ENCODE measurements at regions not wholly inside any gene's neighbourhood (a gene's known extent, or its start where the extent isn't known, plus 50 kb on each side); places are given as distances from the start of the nearest gene placed in this dataset.

DNA sequence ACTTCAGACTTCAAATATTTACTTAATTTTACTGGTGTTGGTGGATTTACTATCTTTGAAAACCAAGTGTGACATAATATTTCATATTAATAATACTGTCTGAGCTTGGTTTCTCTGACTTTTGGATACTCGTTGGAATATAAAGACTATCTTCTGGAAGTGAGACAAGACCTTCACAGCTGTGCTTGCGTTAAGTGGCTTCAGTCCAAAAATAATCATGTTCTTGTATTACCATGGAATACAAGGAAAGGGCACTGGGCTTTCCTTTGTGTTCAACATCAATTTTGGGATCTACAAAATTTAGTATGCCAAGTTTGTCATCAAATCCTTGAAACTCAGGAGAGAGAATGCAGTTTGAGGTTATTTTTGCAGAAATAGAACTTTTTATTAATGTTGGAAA is 712.4 kb upstream of the LCORL start:
- 88% methylated on average over 2 of the region's 2 CpGs for WGBS

DNA sequence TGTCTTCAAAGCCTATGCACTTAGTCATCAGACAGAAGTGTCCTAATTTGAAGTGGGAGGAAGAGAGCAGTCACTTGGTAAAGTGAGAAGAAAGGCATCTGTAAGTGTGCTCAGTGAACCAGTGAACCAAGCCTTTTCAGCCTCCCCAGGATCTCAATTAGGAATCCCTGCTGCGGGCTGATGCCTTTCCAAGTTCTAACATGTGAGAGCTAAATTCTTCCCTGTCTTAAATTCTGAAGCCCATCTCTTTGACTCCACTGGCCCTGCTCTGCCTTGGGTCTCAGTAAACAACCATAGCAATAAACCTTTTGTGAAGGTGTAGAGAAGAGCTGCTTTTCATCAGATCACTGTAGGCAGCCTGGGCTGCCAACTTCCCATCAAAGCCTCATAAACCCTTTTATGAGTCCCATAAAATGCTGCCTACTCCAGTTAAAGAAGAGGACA is 701.2 kb upstream of the LCORL start:
- Histone ChIP-seq H3K27ac (ENCODE audit: low read length, poor library complexity, severe bottlenecking) (no peak overlapping the region), H3K14ac (ENCODE audit: low read length in 2 of 2) (no peak overlapping the region), H3K4ac (ENCODE audit: low read depth in 1 of 2, low read length in 2 of 2) (no peak overlapping the region), H3K4me3 (ENCODE audit: insufficient read depth in 1 of 2, low read depth in 1 of 2, low read length in 2 of 2) (no peak overlapping the region), H2BK15ac (ENCODE audit: low read depth, poor library complexity, severe bottlenecking) (no peak overlapping the region), H4K91ac (ENCODE audit: low read length) (no peak overlapping the region), H2BK5ac (ENCODE audit: low read depth, low read length, poor library complexity, severe bottlenecking) (no peak overlapping the region), H3K9me3 (ENCODE audit: control insufficient read depth, low read length) (peaks cover 4% of the 10 kb centered on the region), H3K4me2 (ENCODE audit: low read length, poor library complexity, severe bottlenecking) (no peak overlapping the region), H3K18ac (ENCODE audit: low read depth in 1 of 2, low read length in 2 of 2) (no peak overlapping the region), H4K8ac (ENCODE audit: low read length) (no peak overlapping the region), H3K36me3 (ENCODE audit: control insufficient read depth in 1 of 2, insufficient read depth in 2 of 2, low read depth in 1 of 2, low read length in 2 of 2) (no peaks in the 10 kb centered on the region), H2BK12ac (ENCODE audit: low read length in 2 of 2) (no peak overlapping the region), H3K4me1 (ENCODE audit: control insufficient read depth, insufficient read depth, low read depth, low read length) (no peaks in the 10 kb centered on the region), H3K23ac (ENCODE audit: low read length in 2 of 2) (no peak overlapping the region), H2AFZ (ENCODE audit: low read depth, low read length) (no peak overlapping the region), H2BK120ac (ENCODE audit: low read depth, low read length) (no peak overlapping the region), H3K79me1 (replicated peaks; ENCODE audit: low read length, poor library complexity, severe bottlenecking) (no peaks in the 10 kb centered on the region), H3K27me3 (ENCODE audit: control insufficient read depth in 1 of 2, insufficient read depth in 1 of 2, low read length in 2 of 2) (no peaks in the 10 kb centered on the region), H2AK5ac (ENCODE audit: low read length, severe bottlenecking) (no peak overlapping the region), H3K9ac (ENCODE audit: low read length) (no peak overlapping the region)
- WGBS, result 0% methylated on average over 1 of the region's 1 CpG
- no peak for DNase-seq

More for the DNA sequence above, 712.4 kb upstream of the LCORL start:
- no peaks in the 10 kb centered on the region for H3K27me3 ChIP-seq (ENCODE audit: control insufficient read depth in 1 of 2, insufficient read depth in 1 of 2, low read length in 2 of 2)
- no peak overlapping the region for H2BK12ac ChIP-seq (ENCODE audit: low read length in 2 of 2)
- DNase-seq, result no peak
- H4K91ac ChIP-seq (ENCODE audit: low read length), result no peak overlapping the region
- H3K14ac ChIP-seq (ENCODE audit: low read length in 2 of 2), result no peak overlapping the region
- H4K8ac ChIP-seq (ENCODE audit: low read length), result no peak overlapping the region
- no peak overlapping the region for H2AFZ ChIP-seq (ENCODE audit: low read depth, low read length)
- no peaks in the 10 kb centered on the region for H3K9me3 ChIP-seq (ENCODE audit: control insufficient read depth, low read length)
- H2BK5ac ChIP-seq (ENCODE audit: low read depth, low read length, poor library complexity, severe bottlenecking), result no peak overlapping the region
- H3K9ac ChIP-seq (ENCODE audit: low read length), result no peak overlapping the region
- no peak overlapping the region for H3K27ac ChIP-seq (ENCODE audit: low read length, poor library complexity, severe bottlenecking)
- H3K18ac ChIP-seq (ENCODE audit: low read depth in 1 of 2, low read length in 2 of 2), result no peak overlapping the region
- H3K4me2 ChIP-seq (ENCODE audit: low read length, poor library complexity, severe bottlenecking), result no peak overlapping the region
- no peak overlapping the region for H2BK15ac ChIP-seq (ENCODE audit: low read depth, poor library complexity, severe bottlenecking)
- H2BK120ac ChIP-seq (ENCODE audit: low read depth, low read length), result no peak overlapping the region
- no peak overlapping the region for H3K4ac ChIP-seq (ENCODE audit: low read depth in 1 of 2, low read length in 2 of 2)
- no peak overlapping the region for H2AK5ac ChIP-seq (ENCODE audit: low read length, severe bottlenecking)
- H3K4me3 ChIP-seq (ENCODE audit: insufficient read depth in 1 of 2, low read depth in 1 of 2, low read length in 2 of 2), result no peak overlapping the region
- H3K4me1 ChIP-seq (ENCODE audit: control insufficient read depth, insufficient read depth, low read depth, low read length), result no peaks in the 10 kb centered on the region
- H3K23ac ChIP-seq (ENCODE audit: low read length in 2 of 2), result no peak overlapping the region
- no peaks in the 10 kb centered on the region for H3K79me1 ChIP-seq (replicated peaks; ENCODE audit: low read length, poor library complexity, severe bottlenecking)
- no peaks in the 10 kb centered on the region for H3K36me3 ChIP-seq (ENCODE audit: control insufficient read depth in 1 of 2, insufficient read depth in 2 of 2, low read depth in 1 of 2, low read length in 2 of 2)

GRCh38 chr4:18698119-18698883 is 676.7 kb upstream of the LCORL start:
- Histone ChIP-seq H3K79me1 (replicated peaks; ENCODE audit: low read length, poor library complexity, severe bottlenecking) (no peaks in the 10 kb centered on the region), H4K8ac (ENCODE audit: low read length) (no peak overlapping the region), H3K9ac (ENCODE audit: low read length) (no peak overlapping the region), H3K27me3 (ENCODE audit: control insufficient read depth in 1 of 2, insufficient read depth in 1 of 2, low read length in 2 of 2) (no peaks in the 10 kb centered on the region), H3K27ac (ENCODE audit: low read length, poor library complexity, severe bottlenecking) (no peak overlapping the region), H3K9me3 (ENCODE audit: control insufficient read depth, low read length) (no peaks in the 10 kb centered on the region), H2BK12ac (ENCODE audit: low read length in 2 of 2) (no peak overlapping the region), H3K36me3 (ENCODE audit: control insufficient read depth in 1 of 2, insufficient read depth in 2 of 2, low read depth in 1 of 2, low read length in 2 of 2) (no peaks in the 10 kb centered on the region), H3K4ac (ENCODE audit: low read depth in 1 of 2, low read length in 2 of 2) (no peak overlapping the region), H2BK15ac (ENCODE audit: low read depth, poor library complexity, severe bottlenecking) (no peak overlapping the region), H2BK5ac (ENCODE audit: low read depth, low read length, poor library complexity, severe bottlenecking) (no peak overlapping the region), H3K23ac (ENCODE audit: low read length in 2 of 2) (no peak overlapping the region), H2BK120ac (ENCODE audit: low read depth, low read length) (no peak overlapping the region), H3K4me2 (ENCODE audit: low read length, poor library complexity, severe bottlenecking) (no peak overlapping the region), H2AFZ (ENCODE audit: low read depth, low read length) (no peak overlapping the region), H3K14ac (ENCODE audit: low read length in 2 of 2) (no peak overlapping the region), H4K91ac (ENCODE audit: low read length) (no peak overlapping the region), H3K4me3 (ENCODE audit: insufficient read depth in 1 of 2, low read depth in 1 of 2, low read length in 2 of 2) (no peak overlapping the region), H3K4me1 (ENCODE audit: control insufficient read depth, insufficient read depth, low read depth, low read length) (no peaks in the 10 kb centered on the region), H2AK5ac (ENCODE audit: low read length, severe bottlenecking) (no peak overlapping the region), H3K18ac (ENCODE audit: low read depth in 1 of 2, low read length in 2 of 2) (no peak overlapping the region)
- no peak for DNase-seq
- WGBS, result 63% methylated on average over 9 of the region's 10 CpGs

DNA sequence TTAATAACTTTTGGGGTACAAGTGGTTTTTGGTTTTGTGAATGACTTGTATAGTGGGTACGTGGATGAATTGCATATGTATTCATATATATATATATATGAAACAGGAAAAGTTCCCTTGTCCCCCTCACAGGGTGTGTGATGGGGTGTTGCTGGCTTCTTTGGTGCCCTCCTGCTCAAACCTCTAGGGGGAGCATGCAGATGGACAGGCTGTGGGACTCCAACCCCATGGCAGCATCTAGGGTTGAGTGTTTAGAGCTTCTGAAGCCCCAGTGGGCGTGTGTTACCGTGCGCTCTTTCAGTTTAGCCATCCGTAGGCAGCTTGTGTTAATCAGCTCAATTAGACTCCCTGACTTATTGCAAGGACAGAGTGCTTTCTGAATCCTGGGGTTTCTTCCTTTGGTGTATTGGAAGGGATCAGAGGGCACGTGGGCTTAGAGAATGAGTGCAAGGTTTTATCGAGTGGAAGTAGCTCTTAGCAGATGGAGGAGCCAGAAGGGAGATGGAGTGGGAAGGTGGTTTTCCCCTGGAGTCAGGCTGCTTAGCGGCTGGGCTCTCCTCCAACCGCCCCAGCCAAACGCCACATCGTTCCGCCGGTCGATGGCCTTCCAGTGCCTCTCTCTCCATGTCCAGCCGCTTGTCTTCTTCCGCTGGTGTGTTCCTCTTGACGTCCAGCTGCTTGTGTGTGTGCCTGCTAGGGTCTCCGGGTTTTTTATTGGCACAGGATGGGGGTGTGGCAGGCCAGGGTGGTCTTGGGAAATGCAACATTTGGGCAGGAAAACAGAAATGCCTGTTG is 674.4 kb upstream of the LCORL start:
- Histone ChIP-seq H3K18ac (ENCODE audit: low read depth in 1 of 2, low read length in 2 of 2) (peak overlapping the region in 1 of 2 experiments; percentile 8), H3K4me2 (ENCODE audit: low read length, poor library complexity, severe bottlenecking) (no peak overlapping the region), H3K9ac (ENCODE audit: low read length) (no peak overlapping the region), H3K9me3 (ENCODE audit: control insufficient read depth, low read length) (no peaks in the 10 kb centered on the region), H4K91ac (ENCODE audit: low read length) (no peak overlapping the region), H2AFZ (ENCODE audit: low read depth, low read length) (no peak overlapping the region), H4K8ac (ENCODE audit: low read length) (no peak overlapping the region), H3K79me1 (replicated peaks; ENCODE audit: low read length, poor library complexity, severe bottlenecking) (no peaks in the 10 kb centered on the region), H3K27me3 (ENCODE audit: control insufficient read depth in 1 of 2, insufficient read depth in 1 of 2, low read length in 2 of 2) (no peaks in the 10 kb centered on the region), H2AK5ac (ENCODE audit: low read length, severe bottlenecking) (no peak overlapping the region), H2BK5ac (ENCODE audit: low read depth, low read length, poor library complexity, severe bottlenecking) (no peak overlapping the region), H3K14ac (ENCODE audit: low read length in 2 of 2) (peak overlapping the region in 1 of 2 experiments; percentile 15), H3K4ac (ENCODE audit: low read depth in 1 of 2, low read length in 2 of 2) (no peak overlapping the region), H3K4me1 (ENCODE audit: control insufficient read depth, insufficient read depth, low read depth, low read length) (peaks cover 3% of the 10 kb centered on the region), H2BK120ac (ENCODE audit: low read depth, low read length) (no peak overlapping the region), H3K4me3 (ENCODE audit: insufficient read depth in 1 of 2, low read depth in 1 of 2, low read length in 2 of 2) (no peak overlapping the region), H2BK12ac (ENCODE audit: low read length in 2 of 2) (no peak overlapping the region), H3K23ac (ENCODE audit: low read length in 2 of 2) (no peak overlapping the region), H3K27ac (ENCODE audit: low read length, poor library complexity, severe bottlenecking) (no peak overlapping the region), H3K36me3 (ENCODE audit: control insufficient read depth in 1 of 2, insufficient read depth in 2 of 2, low read depth in 1 of 2, low read length in 2 of 2) (no peaks in the 10 kb centered on the region), H2BK15ac (ENCODE audit: low read depth, poor library complexity, severe bottlenecking) (no peak overlapping the region)
- no peak for DNase-seq
- WGBS, result 98% methylated on average over 14 of the region's 18 CpGs

Measured in mesenchymal stem cell (in vitro differentiated cells and primary cell).